GM04503 (cell line): ENCODE measurements at regions not wholly inside any gene's neighbourhood (a gene's known extent, or its start where the extent isn't known, plus 50 kb on each side); places are given as distances from the start of the nearest gene placed in this dataset.
A peak's percentile ranks its signal among the peaks of the same experiment; 100 is the strongest.

Experiments
- DNase-seq: peaks from one replicate; pipeline ENCODE4 v3.0.0-alpha.2; 2012; ENCODE audit warnings: low read depth

DNA sequence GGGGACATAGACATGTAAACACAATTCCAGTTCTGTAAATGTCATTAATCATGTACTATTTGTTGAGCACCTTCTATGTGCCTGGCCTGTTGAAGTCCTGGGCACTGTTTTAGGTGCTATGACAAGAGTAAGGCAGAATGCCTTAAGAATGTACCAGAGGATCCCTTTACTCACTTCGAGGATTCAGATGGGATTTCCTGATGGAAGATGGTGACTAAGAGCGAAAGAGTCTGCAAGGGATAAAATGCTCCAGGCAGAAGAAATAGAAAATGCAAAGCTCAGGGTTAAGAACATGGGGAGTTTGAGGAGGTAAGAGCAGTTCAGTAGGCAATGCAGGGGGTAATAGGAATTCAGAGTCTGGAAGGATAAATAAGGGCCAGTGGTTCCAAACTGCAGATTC, 671.3 kb upstream of the TBX3 start:
- DNase-seq: no peak

DNA sequence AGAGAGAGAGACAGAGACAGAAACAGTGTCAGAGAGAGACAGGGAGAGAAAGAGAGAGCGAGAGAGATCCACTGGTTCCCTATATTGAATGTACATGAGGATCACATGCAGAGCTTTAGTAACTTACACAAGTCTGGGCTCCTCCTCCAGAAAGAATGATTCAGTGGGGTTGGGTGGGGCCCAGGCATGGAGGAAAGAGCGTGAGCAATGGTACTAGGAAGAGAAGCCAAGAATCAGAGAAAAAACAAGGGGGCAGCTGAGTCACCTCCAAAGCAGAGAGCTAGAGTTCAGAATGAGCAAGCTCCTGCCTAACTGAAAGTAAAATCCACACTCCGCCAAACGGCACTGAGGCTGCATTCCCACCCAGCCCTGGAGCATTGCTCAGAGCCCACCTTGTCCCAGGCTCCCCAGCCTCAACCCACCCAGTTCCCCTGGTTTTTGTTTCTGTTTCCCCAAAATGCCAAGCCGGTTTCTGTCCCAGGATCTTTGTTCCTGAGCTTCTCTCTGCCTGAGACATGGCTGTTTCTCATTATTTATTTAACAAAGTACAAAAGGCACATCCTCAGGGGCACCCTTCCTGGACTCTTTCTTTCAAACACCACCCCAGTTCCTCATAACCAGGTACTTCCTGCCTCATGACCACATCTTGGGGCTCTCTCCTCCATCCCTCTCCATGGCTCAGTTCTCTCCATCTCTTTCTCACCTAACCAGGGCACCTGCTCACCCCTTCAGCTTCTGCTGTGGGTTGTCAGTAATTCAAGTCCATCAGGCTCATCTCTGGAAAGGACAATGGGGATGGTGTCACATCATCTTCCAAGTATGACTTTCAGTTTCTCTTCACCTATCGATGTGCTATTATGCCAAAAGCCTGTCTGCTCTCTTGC, 670.3 kb upstream of the TBX3 start:
- DNase-seq: peak; percentile 90

DNA sequence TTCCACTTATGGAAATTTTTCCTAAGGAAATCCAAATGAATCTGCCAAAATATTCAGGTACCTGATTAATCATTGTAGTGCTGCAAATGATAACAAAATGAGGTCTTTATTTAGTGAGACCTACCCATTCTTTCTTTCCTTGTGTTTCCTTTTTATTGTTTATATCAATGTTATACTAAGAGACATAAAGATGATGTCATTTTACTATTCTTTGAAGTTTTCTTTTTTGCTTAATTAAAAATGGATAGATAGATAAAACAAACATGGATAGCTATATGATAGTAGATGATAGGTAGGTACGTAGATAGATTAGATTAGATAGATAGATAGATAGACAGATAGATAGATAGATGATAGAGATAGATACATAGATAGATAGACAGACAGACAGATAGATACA, 669.5 kb upstream of the TBX3 start:
- DNase-seq: no peak

DNA sequence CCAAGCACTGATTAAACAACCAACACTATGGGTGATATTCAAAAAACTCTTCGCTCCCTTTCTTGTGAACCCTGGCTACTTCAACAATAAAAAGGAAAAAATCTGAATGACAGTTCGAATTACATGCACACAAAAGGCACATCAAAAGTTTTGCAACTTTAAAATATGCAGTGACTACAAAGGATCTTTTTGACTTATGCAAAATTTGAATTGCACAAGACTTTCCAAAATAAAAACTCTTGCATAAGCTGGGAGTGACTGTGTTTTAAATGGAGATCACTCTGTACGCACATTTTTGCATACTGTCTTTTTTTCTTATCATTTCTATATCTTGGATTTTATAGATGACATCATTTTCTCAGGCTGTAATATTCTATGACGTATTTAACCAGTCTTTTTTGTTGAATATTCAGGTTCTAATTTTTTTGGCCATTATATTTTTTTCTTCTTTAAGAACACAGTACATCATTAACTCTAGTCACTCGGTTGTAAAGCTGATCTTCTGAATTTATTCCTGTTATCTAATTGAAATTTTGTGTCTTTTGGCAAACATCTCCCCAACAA, 667.6 kb upstream of the TBX3 start:
- DNase-seq: peak; percentile 51

DNA sequence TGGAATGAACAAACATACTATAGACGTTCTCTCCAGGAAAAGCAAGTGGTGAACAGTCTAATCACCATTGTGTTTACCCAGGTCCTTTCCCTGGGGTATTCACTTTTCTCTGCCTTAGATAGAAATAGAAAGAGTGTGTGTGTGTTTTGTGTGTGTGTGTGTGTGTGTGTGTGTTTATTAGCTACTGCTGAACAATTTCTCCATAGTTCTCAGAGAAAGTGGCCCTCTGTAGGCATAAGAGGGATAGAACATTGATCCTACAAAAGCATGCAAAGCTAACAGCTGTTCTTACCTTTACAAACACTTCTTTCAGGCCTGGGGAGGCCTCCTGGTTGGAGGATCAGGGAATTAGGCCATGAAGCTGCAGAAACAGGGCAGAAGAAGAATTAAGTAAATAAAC, 665.7 kb upstream of the TBX3 start:
- no peak for DNase-seq

DNA sequence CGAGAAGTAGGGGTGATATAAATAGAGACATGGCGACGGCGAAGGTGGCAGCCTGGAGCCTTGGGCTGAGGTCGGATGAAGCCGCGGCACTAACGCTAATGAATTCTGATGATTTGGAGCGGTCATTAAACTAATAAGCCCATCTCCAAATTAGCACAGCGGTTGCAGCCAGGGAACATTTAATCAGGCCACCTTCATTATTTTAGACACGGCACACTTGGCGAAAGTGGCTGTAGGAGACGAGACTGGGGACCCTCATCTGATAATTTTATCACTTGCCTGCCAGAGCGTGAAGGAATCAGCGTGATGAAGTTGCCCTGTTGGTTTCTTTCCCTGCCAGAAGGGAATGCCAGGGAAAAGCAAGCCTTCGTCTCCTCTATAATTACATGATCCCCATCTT, 664.3 kb upstream of the TBX3 start:
- no peak for DNase-seq

DNA sequence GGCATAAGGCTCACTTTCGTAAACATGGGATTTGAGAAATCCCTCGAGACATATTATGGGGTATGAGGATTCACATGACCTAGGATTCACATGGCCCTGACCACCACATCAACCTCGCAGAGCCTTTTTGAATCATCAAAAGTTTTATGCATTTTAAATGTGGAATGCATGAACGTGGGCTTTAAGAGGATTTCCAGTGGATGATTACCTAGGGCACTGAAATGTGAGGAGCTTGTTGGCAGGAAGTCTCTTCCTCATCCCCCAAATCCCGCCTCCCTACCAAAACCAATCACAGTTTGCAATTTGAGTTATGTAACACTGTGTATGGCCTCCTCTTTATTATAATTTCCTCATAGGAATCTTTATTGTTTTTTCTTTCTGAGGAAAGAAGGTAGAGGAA, 659.6 kb upstream of the TBX3 start:
- DNase-seq: no peak

DNA sequence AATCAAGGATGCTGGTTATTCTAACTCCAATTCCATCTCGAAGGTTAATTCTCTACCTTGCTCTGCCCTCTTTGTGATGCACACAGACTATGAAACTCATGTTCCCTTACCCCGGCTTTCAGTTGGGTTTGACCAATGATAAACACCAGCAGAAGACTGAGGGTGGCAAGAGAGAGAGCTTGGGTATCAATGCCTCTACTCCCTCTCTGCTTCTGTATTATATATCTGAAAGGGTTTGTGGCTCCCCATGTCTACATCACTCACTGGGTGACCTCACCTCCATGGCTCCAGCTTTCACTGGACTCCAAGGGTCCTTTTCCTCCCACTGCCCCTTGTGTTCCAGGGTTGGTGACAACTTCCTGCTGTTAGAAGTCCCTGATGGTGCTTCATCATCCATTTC, 659.0 kb upstream of the TBX3 start:
- no peak for DNase-seq

DNA sequence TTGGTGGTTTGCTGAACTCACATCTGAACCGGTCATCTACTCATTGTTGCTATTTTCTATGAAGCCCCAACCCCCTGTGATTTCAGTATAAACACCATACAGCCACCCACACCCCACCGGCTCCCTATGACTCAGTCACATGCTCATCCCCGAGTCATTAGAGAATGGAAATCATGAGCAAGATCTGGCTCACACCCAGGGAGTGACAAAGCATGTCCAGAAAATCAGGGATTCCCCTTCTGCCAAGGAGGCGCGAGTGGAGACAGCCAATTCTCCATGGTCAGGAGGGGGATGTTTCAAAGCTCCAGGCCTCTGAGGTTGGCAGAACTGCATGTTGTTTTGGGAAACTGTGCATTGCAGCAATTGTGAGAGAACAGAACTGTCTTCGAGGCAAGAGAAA, 657.5 kb upstream of the TBX3 start:
- DNase-seq: peak; percentile 95

DNA sequence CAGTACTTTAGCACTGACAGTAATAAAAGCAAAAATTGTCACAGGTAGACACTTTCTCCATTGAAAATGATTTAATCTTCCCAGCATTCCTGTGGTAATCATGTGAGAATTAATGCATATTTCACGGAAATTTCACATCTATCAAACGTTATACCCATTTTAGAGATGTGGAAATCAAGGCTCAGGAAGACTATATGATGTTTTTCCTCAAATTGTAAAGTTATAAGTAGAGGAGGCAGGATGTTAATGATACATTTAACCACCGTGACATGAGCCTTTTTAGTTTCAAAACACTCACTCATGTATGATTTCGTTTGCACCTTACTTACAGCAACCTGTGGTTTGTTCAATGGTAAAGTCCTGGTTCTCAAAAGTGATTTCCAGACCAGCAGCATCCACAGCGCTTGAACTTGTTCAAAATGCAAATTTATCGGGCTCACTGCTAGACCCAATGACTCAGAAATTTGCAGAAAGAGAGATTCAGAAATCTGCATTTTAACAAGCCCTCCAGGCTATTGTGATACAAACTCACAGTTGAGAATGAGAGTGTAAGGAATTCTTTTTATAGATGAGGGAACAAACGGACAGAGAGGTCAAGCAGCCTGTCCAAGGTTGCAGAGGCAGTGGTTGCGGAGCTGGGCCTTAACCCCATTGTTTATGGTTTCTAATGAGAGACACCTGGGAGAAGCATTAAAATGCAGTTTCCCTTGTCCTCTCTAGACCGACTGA, 654.8 kb upstream of the TBX3 start:
- DNase-seq: no peak

DNA sequence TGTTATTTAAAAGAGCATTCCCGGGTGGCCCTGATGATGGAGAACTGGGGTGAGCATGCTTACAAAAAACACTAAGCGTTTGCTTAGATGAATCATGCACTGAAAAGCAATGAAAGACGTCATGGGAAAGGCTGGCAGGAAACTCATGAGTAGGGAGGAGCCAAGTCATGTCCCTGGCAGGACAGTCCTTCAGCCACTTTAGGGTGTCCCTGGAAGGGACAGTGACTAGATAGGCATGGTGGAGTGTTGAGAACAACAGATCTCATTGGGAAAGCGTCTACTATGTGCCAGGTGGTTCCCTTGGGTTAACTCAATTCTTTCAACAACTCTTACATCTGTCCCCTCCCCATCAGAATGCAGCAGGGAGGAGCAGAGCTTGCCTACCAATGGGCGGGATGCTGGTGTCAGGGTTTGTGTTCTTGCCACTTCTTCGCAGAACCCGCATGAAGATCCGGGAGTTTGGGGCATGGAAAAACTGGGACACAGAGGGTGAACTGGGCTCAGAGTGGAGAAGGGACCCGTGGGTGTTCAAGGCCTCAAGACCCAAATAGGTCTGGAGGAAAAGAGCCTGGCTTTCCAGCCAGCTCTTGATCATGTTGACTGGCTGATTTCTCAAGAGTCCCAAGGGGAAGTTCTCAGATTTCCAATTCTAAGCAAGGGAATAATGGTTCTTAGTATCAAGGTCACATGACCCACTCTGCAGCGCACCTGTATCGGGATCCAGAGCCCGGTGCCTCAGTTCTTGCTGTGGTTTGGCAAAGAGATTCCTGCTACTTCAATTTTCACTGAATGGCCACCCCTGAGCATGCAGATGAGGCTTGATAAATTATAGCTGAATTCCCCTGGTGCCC, 653.9 kb upstream of the TBX3 start:
- DNase-seq: peak; percentile 77

DNA sequence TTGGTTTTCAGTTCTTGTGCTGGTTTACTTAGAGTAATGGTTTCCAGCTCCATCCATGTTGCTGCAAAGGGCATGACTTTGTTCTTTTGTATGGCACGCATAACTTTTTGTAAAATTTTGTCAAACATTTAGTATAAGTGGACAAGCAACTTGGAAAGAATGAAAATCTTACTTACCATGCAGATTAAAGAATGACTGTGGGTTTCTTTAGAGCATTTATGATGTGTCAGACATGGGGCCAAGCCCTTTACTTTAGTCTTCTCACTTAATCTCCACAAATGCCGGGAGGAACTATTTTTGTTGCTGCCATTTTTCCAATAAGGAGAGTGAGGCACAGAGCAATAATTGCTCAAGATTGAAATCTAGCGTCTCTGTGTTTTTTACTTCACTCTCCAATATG, 652.5 kb upstream of the TBX3 start:
- DNase-seq: no peak

DNA sequence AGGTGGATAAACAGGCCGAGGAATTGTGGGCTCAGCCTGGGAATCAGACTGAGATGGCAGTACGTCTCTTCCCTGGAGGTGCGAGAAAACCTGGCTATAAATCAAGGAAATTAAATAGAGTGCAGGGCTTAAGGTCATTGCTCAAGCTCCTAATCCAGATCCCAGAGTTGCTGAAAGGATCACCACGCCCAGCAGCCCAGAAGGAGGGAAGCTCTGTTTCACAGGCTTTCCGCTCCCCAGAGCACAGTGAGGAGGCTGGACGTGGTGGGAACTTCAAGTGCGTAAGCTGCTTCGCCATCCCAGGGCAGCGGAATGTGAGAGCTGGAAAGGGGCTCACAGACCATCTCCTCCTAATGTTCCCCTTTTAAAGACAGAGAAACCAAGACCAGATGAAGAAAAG, 651.6 kb upstream of the TBX3 start:
- DNase-seq: no peak

DNA sequence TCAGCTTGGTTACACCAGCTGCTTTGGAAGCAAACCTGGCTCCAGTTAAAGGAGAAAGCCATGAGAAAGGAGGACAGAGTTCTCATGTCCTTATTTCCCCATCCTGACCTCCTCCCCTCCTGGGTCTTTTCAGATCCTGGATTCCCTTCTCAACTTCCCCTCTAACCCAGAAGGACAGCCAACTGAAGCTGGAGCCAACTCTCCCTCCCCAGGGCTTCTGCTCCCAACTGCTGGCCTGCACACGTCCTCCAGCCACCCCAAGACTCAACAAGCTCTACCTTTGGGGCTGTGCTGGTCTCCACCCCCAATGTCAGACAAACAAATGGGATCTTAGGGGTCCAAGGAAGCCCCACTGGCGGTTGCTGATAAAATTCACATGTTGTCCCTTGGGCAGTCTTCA, 651.1 kb upstream of the TBX3 start:
- DNase-seq: no peak

DNA sequence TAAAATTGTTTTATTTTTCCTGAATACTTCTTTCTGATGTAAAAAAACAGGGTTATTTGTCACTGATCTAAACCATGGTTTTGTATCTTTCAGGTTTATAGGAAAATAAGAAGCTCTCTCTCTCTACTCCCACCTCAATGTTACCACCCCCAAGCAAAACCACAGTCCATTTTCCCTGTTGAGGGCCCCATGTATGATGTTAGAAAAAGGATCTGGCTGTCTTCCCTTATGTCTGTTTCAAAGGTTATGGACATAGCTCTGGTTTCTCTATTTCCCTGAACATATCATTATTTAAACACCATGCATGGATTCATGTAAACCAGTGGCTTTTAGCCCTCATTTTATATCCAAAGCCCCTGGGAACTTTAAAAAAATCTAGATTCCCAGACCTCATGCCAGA, 649.0 kb upstream of the TBX3 start:
- no peak for DNase-seq

DNA sequence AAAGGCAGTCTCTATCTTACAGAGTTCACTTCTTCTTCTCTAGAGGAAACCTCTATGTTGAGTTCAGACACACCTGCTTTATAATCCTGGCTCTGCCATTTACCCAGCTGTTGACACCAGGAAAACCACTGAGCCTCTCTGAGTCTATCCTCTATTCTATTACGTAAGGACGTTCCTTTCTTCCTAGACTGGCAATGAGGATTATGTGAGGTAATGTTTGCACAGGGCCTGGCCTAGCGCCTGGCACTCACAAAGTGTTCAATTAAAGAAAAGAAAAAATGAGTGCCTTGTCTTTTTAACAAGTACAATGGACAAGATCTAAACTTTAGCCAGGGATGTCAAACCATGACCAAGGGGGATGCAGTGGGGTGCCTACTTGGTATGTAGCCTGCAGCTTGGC, 641.9 kb upstream of the TBX3 start:
- DNase-seq: no peak

DNA sequence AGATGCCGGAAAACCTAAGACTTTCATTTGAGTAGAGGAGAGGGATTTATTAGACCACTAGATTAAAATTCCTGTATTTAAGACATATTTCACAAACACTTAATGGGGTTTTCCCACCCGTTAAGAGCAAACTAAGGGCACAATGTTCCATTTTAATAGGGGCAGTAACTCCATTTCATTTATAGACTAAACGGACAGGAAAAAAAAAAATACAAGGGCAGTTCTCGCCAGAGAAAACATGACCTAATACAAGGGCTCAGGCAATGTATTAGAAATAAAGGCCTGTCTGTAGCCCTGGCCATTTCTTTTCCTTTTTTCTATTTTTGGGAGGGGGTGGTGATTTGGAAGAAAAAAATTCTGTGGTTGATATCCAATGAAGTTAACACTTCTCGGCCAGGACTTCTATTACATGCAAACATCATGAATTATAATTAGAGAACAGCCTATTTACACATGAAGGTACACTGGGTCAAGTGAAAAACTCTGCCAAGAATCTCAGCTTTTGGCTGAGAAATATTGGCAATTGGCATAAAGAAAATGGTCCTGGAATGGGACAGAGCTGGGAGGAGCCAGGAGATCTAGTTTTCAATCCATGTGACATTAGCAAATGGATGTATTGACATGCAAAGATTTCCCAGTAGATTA, 641.1 kb upstream of the TBX3 start:
- DNase-seq: no peak

DNA sequence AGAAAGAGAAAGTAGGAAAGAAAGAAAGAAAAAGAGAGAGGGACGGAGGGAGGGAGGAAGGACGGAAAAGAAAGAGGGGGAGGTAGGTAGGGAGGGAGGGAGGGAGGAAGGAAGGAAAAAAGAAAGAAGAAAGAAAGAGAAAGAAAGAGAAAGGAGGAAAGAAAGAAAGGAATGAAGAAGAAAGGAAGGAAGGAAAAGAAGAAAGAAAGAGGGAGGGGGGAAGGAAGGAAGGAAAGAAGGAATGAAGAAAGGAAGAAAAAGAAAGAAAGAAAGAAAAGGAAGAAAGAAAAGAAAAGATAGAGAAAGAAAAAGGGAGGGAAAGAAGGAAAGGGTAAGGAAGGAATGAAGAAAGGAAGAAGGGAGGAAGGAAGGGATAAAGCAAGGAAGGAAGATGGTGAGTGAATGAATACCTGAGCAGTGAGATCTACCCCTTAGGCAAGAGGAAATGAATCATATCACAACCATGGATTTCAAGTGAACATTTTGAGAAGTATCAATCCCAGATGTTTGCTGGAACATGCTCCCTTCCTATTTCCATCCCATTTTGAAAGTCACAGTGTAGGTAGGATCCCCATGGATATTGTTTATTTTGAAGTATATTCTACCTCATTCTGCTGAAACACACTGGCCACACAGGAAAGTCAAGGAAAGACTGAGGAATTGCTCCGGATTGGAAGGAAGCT, 639.4 kb upstream of the TBX3 start:
- no peak for DNase-seq

DNA sequence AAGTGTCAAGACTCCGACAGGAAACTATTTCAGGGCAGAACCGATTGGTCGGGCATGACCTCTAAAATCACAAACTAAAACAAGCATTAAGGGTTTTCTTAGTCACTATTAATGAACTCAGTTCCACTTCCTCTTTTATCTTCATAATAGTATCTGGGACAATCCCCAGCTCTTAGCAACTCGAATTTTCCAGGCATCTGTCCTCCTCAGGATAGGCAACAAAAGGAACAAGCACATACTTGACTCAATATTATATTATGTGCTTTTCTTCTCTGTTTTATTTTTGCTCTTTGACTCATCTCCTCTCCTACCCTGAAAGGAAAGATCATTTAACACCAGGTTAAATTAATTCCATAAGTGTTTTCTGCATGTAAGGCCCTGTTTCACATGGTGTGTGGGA, 638.3 kb upstream of the TBX3 start:
- no peak for DNase-seq

DNA sequence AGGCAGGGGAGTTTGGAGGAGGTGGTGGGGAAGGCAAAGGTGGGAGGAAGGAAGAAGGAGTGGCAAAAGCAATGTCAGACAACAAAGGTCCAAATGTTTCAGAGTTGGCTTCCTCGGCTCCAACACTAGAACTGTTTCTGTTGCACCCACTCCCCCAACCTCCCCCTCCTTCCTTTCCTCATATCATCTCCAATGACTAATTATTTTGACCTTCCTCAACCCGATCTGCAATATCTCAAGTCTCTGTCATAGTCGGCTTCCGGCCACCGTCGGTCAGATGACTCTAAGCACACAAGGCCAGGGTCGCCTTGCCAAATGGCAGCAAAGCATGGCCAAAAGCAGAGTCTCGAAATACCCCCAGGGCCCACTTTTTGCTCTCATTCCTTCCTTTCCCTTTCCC, 637.0 kb upstream of the TBX3 start:
- DNase-seq: no peak

DNA sequence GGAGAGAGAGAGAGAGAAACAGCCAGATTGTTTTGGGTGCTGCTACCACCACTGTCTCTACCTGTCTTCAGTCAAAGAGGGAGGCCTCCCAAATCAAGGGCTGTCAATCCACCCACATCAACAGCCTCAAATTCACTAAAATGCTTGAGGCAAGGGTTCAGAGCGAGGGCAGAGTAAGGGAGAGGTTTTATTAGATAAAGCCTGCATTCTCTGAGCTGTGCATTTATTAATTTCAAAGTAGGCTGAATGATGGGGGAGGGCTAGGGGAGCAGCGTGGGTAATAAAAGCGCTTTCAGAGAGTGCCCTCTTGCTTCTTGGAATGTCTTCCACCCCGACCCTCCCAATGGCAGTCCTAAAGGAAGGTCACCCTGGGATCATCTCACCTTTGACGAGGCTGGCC, 636.5 kb upstream of the TBX3 start:
- DNase-seq: no peak
